Vagina (tissue), 2 donors: ENCODE measurements at regions not wholly inside any gene's neighbourhood (a gene's known extent, or its start where the extent isn't known, plus 50 kb on each side); places are given as distances from the start of the nearest gene placed in this dataset.

Source experiments
- CTCF ChIP-seq, 3 experiments: fragments of 450-650 bp in 2 of 3; fragments of 200-600 bp in 1 of 3; sonication (generic) in 1 of 3; IDR thresholded peaks; one replicate each; pipeline ENCODE4 v1.5.1; 2017 to 2019; ENCODE audit warnings: antibody characterized with exemption in 3 of 3, mild to moderate bottlenecking in 2 of 3, moderate library complexity in 2 of 3
- POLR2A ChIP-seq, 2 donors: fragments of 450-650 bp; IDR thresholded peaks; one replicate each; pipeline ENCODE4 v1.6.1; 2017; ENCODE audit warnings: antibody characterized with exemption in 2 of 2, mild to moderate bottlenecking in 2 of 2, moderate library complexity in 2 of 2

- no peak for TF ChIP-seq POLR2A (IDR thresholded peaks at IDR 0.05)
- no peak for TF ChIP-seq CTCF (IDR thresholded peaks at IDR 0.05)
These were observed 84.5 kb upstream of the PPARA start for GRCh38 chr22:46065691-46066454.
